ENCODE measurements at regions not wholly inside any gene's neighbourhood (a gene's known extent, or its start where the extent isn't known, plus 50 kb on each side); places are given as distances from the start of the nearest gene placed in this dataset.

GRCh38 chr2:5285061-5285460 lies 407.1 kb upstream of the SOX11 start:
- TF ChIP-seq EZH2 (IDR thresholded peaks at IDR 0.05; ENCODE audit: insufficient read depth, poor library complexity, severe bottlenecking) (no peak), EZH2phosphoT487 (IDR thresholded peaks at IDR 0.05; ENCODE audit: insufficient read depth, low read depth) (no peak)

All from GM23248 (cell line).